ENCODE measurements at regions not wholly inside any gene's neighbourhood (a gene's known extent, or its start where the extent isn't known, plus 50 kb on each side); places are given as distances from the start of the nearest gene placed in this dataset.

GRCh38 chr7:33669251-33669670, 236.1 kb upstream of the BMPER start:
- H3K79me2 ChIP-seq, result no peaks in the 10 kb centered on the region
- H2AFZ ChIP-seq, result no peak overlapping the region
- peak overlapping the region; percentile 25 for H3K4me2 ChIP-seq
- no peaks in the 10 kb centered on the region for H3K9me2 ChIP-seq (replicated peaks; ENCODE audit: insufficient read depth)
- no peaks in the 10 kb centered on the region for H3K9me3 ChIP-seq (ENCODE audit: low read depth)
- TF ChIP-seq EZH2 (IDR thresholded peaks at IDR 0.05; ENCODE audit: borderline replicate concordance) (no peak), EZH2phosphoT487 (IDR thresholded peaks at IDR 0.05; ENCODE audit: low read depth, severe bottlenecking, unreplicated experiment) (no peak)
- TF ChIP-seq, protein P1, sequence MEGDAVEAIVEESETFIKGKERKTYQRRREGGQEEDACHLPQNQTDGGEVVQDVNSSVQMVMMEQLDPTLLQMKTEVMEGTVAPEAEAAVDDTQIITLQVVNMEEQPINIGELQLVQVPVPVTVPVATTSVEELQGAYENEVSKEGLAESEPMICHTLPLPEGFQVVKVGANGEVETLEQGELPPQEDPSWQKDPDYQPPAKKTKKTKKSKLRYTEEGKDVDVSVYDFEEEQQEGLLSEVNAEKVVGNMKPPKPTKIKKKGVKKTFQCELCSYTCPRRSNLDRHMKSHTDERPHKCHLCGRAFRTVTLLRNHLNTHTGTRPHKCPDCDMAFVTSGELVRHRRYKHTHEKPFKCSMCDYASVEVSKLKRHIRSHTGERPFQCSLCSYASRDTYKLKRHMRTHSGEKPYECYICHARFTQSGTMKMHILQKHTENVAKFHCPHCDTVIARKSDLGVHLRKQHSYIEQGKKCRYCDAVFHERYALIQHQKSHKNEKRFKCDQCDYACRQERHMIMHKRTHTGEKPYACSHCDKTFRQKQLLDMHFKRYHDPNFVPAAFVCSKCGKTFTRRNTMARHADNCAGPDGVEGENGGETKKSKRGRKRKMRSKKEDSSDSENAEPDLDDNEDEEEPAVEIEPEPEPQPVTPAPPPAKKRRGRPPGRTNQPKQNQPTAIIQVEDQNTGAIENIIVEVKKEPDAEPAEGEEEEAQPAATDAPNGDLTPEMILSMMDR (IDR thresholded peaks at IDR 0.05; ENCODE audit: poor library complexity), result no peak
- peaks cover 6% of the 10 kb centered on the region for H3K4me1 ChIP-seq (ENCODE audit: insufficient read depth)
- no peaks in the 10 kb centered on the region for H3K36me3 ChIP-seq (replicated peaks; ENCODE audit: insufficient read depth, low read depth)
- H3K27ac ChIP-seq, result no peak overlapping the region
- WGBS (ENCODE audit: low lambda C conversion rate, missing lambda C conversion rate), result 25% methylated on average over 5 of the region's 5 CpGs
- no peaks in the 10 kb centered on the region for H3K27me3 ChIP-seq
- H4K20me1 ChIP-seq (ENCODE audit: insufficient read depth, poor library complexity, severe bottlenecking), result no peaks in the 10 kb centered on the region
- H3K4me3 ChIP-seq, result no peak overlapping the region
- DNase-seq (ENCODE audit: low spot score), result no peak

- Histone ChIP-seq H3K4me1 (ENCODE audit: insufficient read depth) (peaks cover 6% of the 10 kb centered on the region), H3K79me2 (no peaks in the 10 kb centered on the region), H3K36me3 (replicated peaks; ENCODE audit: insufficient read depth, low read depth) (no peaks in the 10 kb centered on the region), H2AFZ (no peak overlapping the region), H3K4me2 (no peak overlapping the region), H3K9me2 (replicated peaks; ENCODE audit: insufficient read depth) (no peaks in the 10 kb centered on the region), H3K27me3 (no peaks in the 10 kb centered on the region), H4K20me1 (ENCODE audit: insufficient read depth, poor library complexity, severe bottlenecking) (no peaks in the 10 kb centered on the region), H3K9me3 (ENCODE audit: low read depth) (no peaks in the 10 kb centered on the region), H3K27ac (no peak overlapping the region), H3K4me3 (no peak overlapping the region)
- DNase-seq (ENCODE audit: low spot score), result no peak
- TF ChIP-seq, protein P1 (IDR thresholded peaks at IDR 0.05; ENCODE audit: poor library complexity), result no peak
- TF ChIP-seq EZH2 (IDR thresholded peaks at IDR 0.05; ENCODE audit: borderline replicate concordance) (no peak), EZH2phosphoT487 (IDR thresholded peaks at IDR 0.05; ENCODE audit: low read depth, severe bottlenecking, unreplicated experiment) (no peak)
- WGBS (ENCODE audit: low lambda C conversion rate, missing lambda C conversion rate), result 37% methylated on average over 3 of the region's 3 CpGs
Measured at GRCh38 chr7:33671531-33672262, 233.6 kb upstream of the BMPER start.

GRCh38 chr7:33673029-33673700, 232.2 kb upstream of the BMPER start:
- Histone ChIP-seq H3K9me2 (replicated peaks; ENCODE audit: insufficient read depth) (no peaks in the 10 kb centered on the region), H4K20me1 (ENCODE audit: insufficient read depth, poor library complexity, severe bottlenecking) (no peaks in the 10 kb centered on the region), H3K79me2 (no peaks in the 10 kb centered on the region), H3K4me1 (ENCODE audit: insufficient read depth) (peaks cover 6% of the 10 kb centered on the region), H3K9me3 (ENCODE audit: low read depth) (no peaks in the 10 kb centered on the region), H3K4me2 (no peak overlapping the region), H2AFZ (no peak overlapping the region), H3K4me3 (no peak overlapping the region), H3K27ac (no peak overlapping the region), H3K27me3 (no peaks in the 10 kb centered on the region), H3K36me3 (replicated peaks; ENCODE audit: insufficient read depth, low read depth) (no peaks in the 10 kb centered on the region)
- TF ChIP-seq EZH2phosphoT487 (IDR thresholded peaks at IDR 0.05; ENCODE audit: low read depth, severe bottlenecking, unreplicated experiment) (no peak), EZH2 (IDR thresholded peaks at IDR 0.05; ENCODE audit: borderline replicate concordance) (no peak)
- TF ChIP-seq, protein P1 (IDR thresholded peaks at IDR 0.05; ENCODE audit: poor library complexity), result no peak
- no peak for DNase-seq (ENCODE audit: low spot score)
- 90% methylated on average over 4 of the region's 4 CpGs for WGBS (ENCODE audit: low lambda C conversion rate, missing lambda C conversion rate)
